Aorta (tissue), 5 donors: ENCODE measurements at regions not wholly inside any gene's neighbourhood (a gene's known extent, or its start where the extent isn't known, plus 50 kb on each side); places are given as distances from the start of the nearest gene placed in this dataset.
A peak's percentile ranks its signal among the peaks of the same experiment; 100 is the strongest.

Experiments used
- ATAC-seq: fragments of 200-7000 bp; cut with Tn5 transposase; one replicate; pipeline ENCODE4 v1.9.1; 2022; ENCODE audit warnings: moderate library complexity; ENCODE audit not compliant: low FRiP score
- DNase-seq, 2 donors: peaks; one replicate each; pipeline ENCODE4 v3.0.0-alpha.2; 2020
- H3K27ac ChIP-seq, 2 donors: one replicate each; pipeline ENCODE4 v1.5.1; 2013; ENCODE audit warnings: low read length in 2 of 2, mild to moderate bottlenecking in 2 of 2, moderate library complexity in 2 of 2, control low read depth in 1 of 2, inconsistent platforms in 1 of 2, low read depth in 1 of 2
- H3K27me3 ChIP-seq, 2 donors: one replicate each; pipeline ENCODE4 v1.6.1; 2013; ENCODE audit warnings: control low read depth in 1 of 2, low read length in 1 of 2, mild to moderate bottlenecking in 1 of 2, moderate library complexity in 1 of 2; ENCODE audit not compliant: insufficient read depth in 2 of 2, control insufficient read depth in 1 of 2
- H3K36me3 ChIP-seq, 2 donors: one replicate each; pipeline ENCODE4 v1.6.1; 2013; ENCODE audit warnings: control low read depth in 1 of 2, low read length in 1 of 2, mild to moderate bottlenecking in 1 of 2; ENCODE audit not compliant: insufficient read depth in 2 of 2, control insufficient read depth in 1 of 2
- H3K4me1 ChIP-seq, 2 donors: one replicate each; pipeline ENCODE4 v1.6.1; 2013; ENCODE audit warnings: low read length in 2 of 2, control low read depth in 1 of 2, mild to moderate bottlenecking in 1 of 2, moderate library complexity in 1 of 2; ENCODE audit not compliant: insufficient read depth in 2 of 2, control insufficient read depth in 1 of 2
- H3K4me3 ChIP-seq, 2 donors: one replicate each; pipeline ENCODE4 v1.5.1; 2013; ENCODE audit warnings: low read length in 2 of 2, control low read depth in 1 of 2, mild to moderate bottlenecking in 1 of 2
- H3K9me3 ChIP-seq: one replicate; pipeline ENCODE4 v1.6.1; 2013; ENCODE audit warnings: mild to moderate bottlenecking, low read length; ENCODE audit not compliant: control insufficient read depth
- WGBS, 2 donors: extraction: QIAGEN DNeasy Blood & Tissue Kit; methylation state at CpG; one replicate each; pipeline ENCODE4 v1.1.7; 2013; 5-methylcytosine and 5-hydroxymethylcytosine counted together
- intact Hi-C, 2 donors: fragments of 100-400 bp; cut with DNase I; formaldehyde crosslinking; loops; one replicate each; pipeline versions ENCODE4 v1.14.2 to v1.15.0; 2022
- donor health status: healthy with polysubstance abuse.
- donor health status: Bipolar disorder and iron deficiency.
- donor health status: DM: no; HTN: no; CAD: no.
- donor health status: DM: no; HTN: no; CAD: no.
- donor health status: DM: yes; HTN: yes; CAD: no.

GRCh38 chr2:210873631-210874030 lies 317.2 kb downstream of the CPS1 start:
- intact Hi-C loops = no loop called here
- DNase-seq = no peak
- H3K27ac ChIP-seq = no peak overlapping the region
- ATAC-seq = no peak
- H3K4me1 ChIP-seq = no peaks in the 10 kb centered on the region
- no peaks in the 10 kb centered on the region for H3K36me3 ChIP-seq
- no peaks in the 10 kb centered on the region for H3K27me3 ChIP-seq
- H3K9me3 ChIP-seq = no peaks in the 10 kb centered on the region
- WGBS, 2 donors = 62 to 75% methylated on average over 1 of the region's 1 CpG
- no peak overlapping the region for H3K4me3 ChIP-seq

- no peak for ATAC-seq
- 84 to 92% methylated on average over 1 of the region's 1 CpG for WGBS, 2 donors
- Histone ChIP-seq H3K4me3 (no peak overlapping the region), H3K36me3 (no peaks in the 10 kb centered on the region), H3K27me3 (no peaks in the 10 kb centered on the region), H3K27ac (no peak overlapping the region), H3K9me3 (no peaks in the 10 kb centered on the region), H3K4me1 (no peaks in the 10 kb centered on the region)
- DNase-seq = no peak
- intact Hi-C loops = no loop called here
Measured at GRCh38 chr2:210884227-210884626, 327.8 kb downstream of the CPS1 start.

GRCh38 chr2:210888035-210888434 lies 331.6 kb downstream of the CPS1 start:
- whole genome bisulfite sequencing, 2 donors = 83 to 91% methylated on average over 6 of the region's 6 CpGs

GRCh38 chr2:210895132-210895531 lies 338.7 kb downstream of the CPS1 start:
- 84 to 91% methylated on average over 5 of the region's 5 CpGs for WGBS, 2 donors
- H3K4me1 ChIP-seq = no peaks in the 10 kb centered on the region
- intact Hi-C loops = loop anchor here in 1 of 2 donors (2.0 kb wide), 1 partner anchor 14 kb away; no protein-coding TSS in a partner anchor
- H3K27me3 ChIP-seq = no peaks in the 10 kb centered on the region
- no peaks in the 10 kb centered on the region for H3K9me3 ChIP-seq
- H3K4me3 ChIP-seq = no peak overlapping the region
- ATAC-seq = no peak
- no peak overlapping the region for H3K27ac ChIP-seq
- H3K36me3 ChIP-seq = no peaks in the 10 kb centered on the region
- DNase-seq = no peak

More at GRCh38 chr2:210888035-210888434, 331.6 kb downstream of the CPS1 start:
- Histone ChIP-seq H3K36me3 (no peaks in the 10 kb centered on the region), H3K4me3 (no peak overlapping the region), H3K4me1 (no peaks in the 10 kb centered on the region), H3K9me3 (no peaks in the 10 kb centered on the region), H3K27ac (no peak overlapping the region), H3K27me3 (no peaks in the 10 kb centered on the region)
- intact Hi-C loops = no loop called here
- ATAC-seq = peak; percentile 37
- no peak for DNase-seq

GRCh38 chr2:210899131-210899530 lies 342.7 kb downstream of the CPS1 start:
- Histone ChIP-seq H3K9me3 (no peaks in the 10 kb centered on the region), H3K27ac (no peak overlapping the region), H3K36me3 (no peaks in the 10 kb centered on the region), H3K4me1 (no peaks in the 10 kb centered on the region), H3K4me3 (no peak overlapping the region), H3K27me3 (no peaks in the 10 kb centered on the region)
- 52 to 65% methylated on average over 3 of the region's 3 CpGs for WGBS, 2 donors
- intact Hi-C loops = no loop called here
- DNase-seq (no peak), ATAC-seq (no peak)

- WGBS, 2 donors = 93 to 96% methylated on average over 4 of the region's 4 CpGs
- no peak overlapping the region for H3K27ac ChIP-seq
- H3K9me3 ChIP-seq = no peaks in the 10 kb centered on the region
- no peak overlapping the region for H3K4me3 ChIP-seq
- H3K4me1 ChIP-seq = no peaks in the 10 kb centered on the region
- no peak for ATAC-seq
- DNase-seq = no peak
- no peaks in the 10 kb centered on the region for H3K27me3 ChIP-seq
- intact Hi-C loops = no loop called here
- H3K36me3 ChIP-seq = no peaks in the 10 kb centered on the region
Measured at GRCh38 chr2:210901326-210901725, 344.9 kb downstream of the CPS1 start.

- DNase-seq (no peak), ATAC-seq (no peak)
- Histone ChIP-seq H3K27me3 (no peaks in the 10 kb centered on the region), H3K4me1 (no peaks in the 10 kb centered on the region), H3K27ac (no peak overlapping the region), H3K9me3 (no peaks in the 10 kb centered on the region), H3K36me3 (no peaks in the 10 kb centered on the region), H3K4me3 (no peak overlapping the region)
- 81 to 83% methylated on average over 6 of the region's 6 CpGs for WGBS, 2 donors
- intact Hi-C loops = no loop called here
Measured at GRCh38 chr2:210912779-210913178, 356.4 kb downstream of the CPS1 start.

GRCh38 chr2:210913461-210913860 lies 357.1 kb downstream of the CPS1 start:
- ATAC-seq (no peak), DNase-seq (no peak)
- Histone ChIP-seq H3K9me3 (no peaks in the 10 kb centered on the region), H3K4me3 (no peak overlapping the region), H3K27ac (no peak overlapping the region), H3K27me3 (no peaks in the 10 kb centered on the region), H3K36me3 (no peaks in the 10 kb centered on the region), H3K4me1 (no peaks in the 10 kb centered on the region)
- intact Hi-C loops = no loop called here
- WGBS, 2 donors = 31 to 41% methylated on average over 2 of the region's 2 CpGs

- DNase-seq = no peak
- Histone ChIP-seq H3K9me3 (no peaks in the 10 kb centered on the region), H3K36me3 (no peaks in the 10 kb centered on the region), H3K4me3 (no peak overlapping the region), H3K27me3 (no peaks in the 10 kb centered on the region), H3K4me1 (no peaks in the 10 kb centered on the region), H3K27ac (no peak overlapping the region)
- no peak for ATAC-seq
- intact Hi-C loops = no loop called here
- 41 to 59% methylated on average over 1 of the region's 1 CpG for WGBS, 2 donors
Measured at GRCh38 chr2:210915912-210916311, 359.5 kb downstream of the CPS1 start.
